Retinal pigment epithelial cell (primary cell): ENCODE measurements at regions not wholly inside any gene's neighbourhood (a gene's known extent, or its start where the extent isn't known, plus 50 kb on each side); places are given as distances from the start of the nearest gene placed in this dataset.

ENCODE experiments used
- DNase-seq: peaks from one replicate; pipeline ENCODE4 v3.0.0-alpha.2; 2010; ENCODE audit warnings: low read depth
- H3K4me3 ChIP-seq: 2 replicates; pipeline ENCODE4 v1.5.1; 2011; ENCODE audit warnings: mild to moderate bottlenecking, low read length, control low read depth, moderate library complexity
- CTCF ChIP-seq: conservative IDR thresholded peaks from 2 replicates; pipeline ENCODE4 v1.5.1; 2011; ENCODE audit warnings: low read depth, low read length, control low read depth, inconsistent platforms

GRCh38 chr18:65631766-65632165 is 119.0 kb upstream of the CDH7 start:
- peak; percentile 43 for DNase-seq
- no peak for TF ChIP-seq CTCF
- no peak overlapping the region for H3K4me3 ChIP-seq

- H3K4me3 ChIP-seq, result no peak overlapping the region
- TF ChIP-seq CTCF, result no peak
- DNase-seq, result no peak
Measured at GRCh38 chr18:65628390-65628789, 122.4 kb upstream of the CDH7 start.

GRCh38 chr18:65623676-65624075 is 127.1 kb upstream of the CDH7 start:
- no peak for DNase-seq
- H3K4me3 ChIP-seq, result no peak overlapping the region
- no peak for TF ChIP-seq CTCF

- H3K4me3 ChIP-seq, result no peak overlapping the region
- no peak for TF ChIP-seq CTCF
- no peak for DNase-seq
Measured at GRCh38 chr18:65622436-65622835, 128.4 kb upstream of the CDH7 start.

- no peak for DNase-seq
- no peak for TF ChIP-seq CTCF
- no peak overlapping the region for H3K4me3 ChIP-seq
Measured at GRCh38 chr18:65620076-65620696, 130.6 kb upstream of the CDH7 start.

- no peak for DNase-seq
- TF ChIP-seq CTCF, result no peak
- H3K4me3 ChIP-seq, result no peak overlapping the region
Measured at GRCh38 chr18:65610939-65611338, 139.9 kb upstream of the CDH7 start.

- TF ChIP-seq CTCF, result no peak
- no peak for DNase-seq
Measured at GRCh38 chr18:65608471-65608870, 142.3 kb upstream of the CDH7 start.

More at GRCh38 chr18:65608471-65608870, 142.3 kb upstream of the CDH7 start:
- H3K4me3 ChIP-seq, result no peak overlapping the region
